ENCODE measurements at regions not wholly inside any gene's neighbourhood (a gene's known extent, or its start where the extent isn't known, plus 50 kb on each side); places are given as distances from the start of the nearest gene placed in this dataset.

- no peak for DNase-seq (ENCODE audit: low read depth, low spot score)
Observed at GRCh38 chr5:125134216-125135081, 388.0 kb upstream of the ZNF608 start.

GRCh38 chr5:125137535-125137934 is 391.1 kb upstream of the ZNF608 start:
- DNase-seq (ENCODE audit: low read depth, low spot score): no peak

- DNase-seq (ENCODE audit: low read depth, low spot score): no peak
Observed at GRCh38 chr5:125138266-125138665, 391.8 kb upstream of the ZNF608 start.

- DNase-seq (ENCODE audit: low read depth, low spot score): no peak
Observed at GRCh38 chr5:125139590-125139989, 393.2 kb upstream of the ZNF608 start.

GRCh38 chr5:125140220-125140619 is 393.8 kb upstream of the ZNF608 start:
- DNase-seq (ENCODE audit: low read depth, low spot score): no peak

GRCh38 chr5:125140855-125141254 is 394.4 kb upstream of the ZNF608 start:
- DNase-seq (ENCODE audit: low read depth, low spot score): no peak

- no peak for DNase-seq (ENCODE audit: low read depth, low spot score)
Observed at GRCh38 chr5:125142458-125142857, 396.0 kb upstream of the ZNF608 start.

- no peak for DNase-seq (ENCODE audit: low read depth, low spot score)
Observed at GRCh38 chr5:125143011-125143410, 396.6 kb upstream of the ZNF608 start.

GRCh38 chr5:125148076-125148475 is 401.6 kb upstream of the ZNF608 start:
- DNase-seq (ENCODE audit: low read depth, low spot score): no peak

GRCh38 chr5:125148706-125149105 is 402.3 kb upstream of the ZNF608 start:
- DNase-seq (ENCODE audit: low read depth, low spot score): no peak

- DNase-seq (ENCODE audit: low read depth, low spot score): no peak
Observed at GRCh38 chr5:125149110-125149509, 402.7 kb upstream of the ZNF608 start.

- DNase-seq (ENCODE audit: low read depth, low spot score): no peak
Observed at GRCh38 chr5:125149527-125149926, 403.1 kb upstream of the ZNF608 start.

- no peak for DNase-seq (ENCODE audit: low read depth, low spot score)
Observed at GRCh38 chr5:125150041-125150669, 403.7 kb upstream of the ZNF608 start.

- no peak for DNase-seq (ENCODE audit: low read depth, low spot score)
Observed at GRCh38 chr5:125151150-125151900, 404.9 kb upstream of the ZNF608 start.

- DNase-seq (ENCODE audit: low read depth, low spot score): no peak
Observed at GRCh38 chr5:125152044-125152443, 405.6 kb upstream of the ZNF608 start.

- no peak for DNase-seq (ENCODE audit: low read depth, low spot score)
Observed at GRCh38 chr5:125152461-125153189, 406.2 kb upstream of the ZNF608 start.

GRCh38 chr5:125153231-125153630 is 406.8 kb upstream of the ZNF608 start:
- no peak for DNase-seq (ENCODE audit: low read depth, low spot score)

GRCh38 chr5:125154301-125155110 is 408.1 kb upstream of the ZNF608 start:
- DNase-seq (ENCODE audit: low read depth, low spot score): no peak

GRCh38 chr5:125160787-125161502 is 414.5 kb upstream of the ZNF608 start:
- no peak for DNase-seq (ENCODE audit: low read depth, low spot score)

- DNase-seq (ENCODE audit: low read depth, low spot score): no peak
Observed at GRCh38 chr5:125162714-125163113, 416.3 kb upstream of the ZNF608 start.

Measured in brain pericyte (primary cell).